PC-3 (cell line): ENCODE measurements at regions not wholly inside any gene's neighbourhood (a gene's known extent, or its start where the extent isn't known, plus 50 kb on each side); places are given as distances from the start of the nearest gene placed in this dataset.

Experiments
- EZH2 ChIP-seq: fragments of 300-600 bp; sonication (generic); IDR thresholded peaks from one replicate; pipeline ENCODE4 v1.6.1; 2017; ENCODE audit warnings: antibody characterized with exemption, mild to moderate bottlenecking, low read length; ENCODE audit not compliant: unreplicated experiment
- TF ChIP-seq, protein P1 (sequence below): fragments of 300-600 bp; sonication (generic); conservative IDR thresholded peaks from 2 replicates; pipeline ENCODE4 v1.5.1; 2017; ENCODE audit warnings: antibody characterized with exemption, low read depth, mild to moderate bottlenecking, low read length

DNA sequence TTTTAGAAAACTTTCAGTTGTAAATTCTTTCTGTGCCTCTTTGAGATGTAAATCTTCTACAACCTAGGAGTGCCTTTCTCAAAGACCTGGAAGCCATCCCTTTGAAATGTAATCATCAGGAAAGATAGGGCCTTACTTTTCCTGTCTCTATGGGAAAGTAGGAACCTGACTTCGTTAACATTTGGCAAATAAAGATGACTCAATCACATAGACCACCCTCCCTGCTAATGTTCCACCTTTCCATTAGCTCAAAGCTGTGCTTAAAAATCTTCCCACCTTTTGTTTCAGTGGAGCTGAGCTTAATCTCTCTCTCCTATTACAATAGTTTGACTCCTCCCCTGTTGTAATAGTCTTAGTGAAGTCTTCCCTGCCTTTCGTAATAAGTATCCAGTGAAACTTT lies 247.7 kb downstream of the OLFM4 start:
- TF ChIP-seq, protein P1, sequence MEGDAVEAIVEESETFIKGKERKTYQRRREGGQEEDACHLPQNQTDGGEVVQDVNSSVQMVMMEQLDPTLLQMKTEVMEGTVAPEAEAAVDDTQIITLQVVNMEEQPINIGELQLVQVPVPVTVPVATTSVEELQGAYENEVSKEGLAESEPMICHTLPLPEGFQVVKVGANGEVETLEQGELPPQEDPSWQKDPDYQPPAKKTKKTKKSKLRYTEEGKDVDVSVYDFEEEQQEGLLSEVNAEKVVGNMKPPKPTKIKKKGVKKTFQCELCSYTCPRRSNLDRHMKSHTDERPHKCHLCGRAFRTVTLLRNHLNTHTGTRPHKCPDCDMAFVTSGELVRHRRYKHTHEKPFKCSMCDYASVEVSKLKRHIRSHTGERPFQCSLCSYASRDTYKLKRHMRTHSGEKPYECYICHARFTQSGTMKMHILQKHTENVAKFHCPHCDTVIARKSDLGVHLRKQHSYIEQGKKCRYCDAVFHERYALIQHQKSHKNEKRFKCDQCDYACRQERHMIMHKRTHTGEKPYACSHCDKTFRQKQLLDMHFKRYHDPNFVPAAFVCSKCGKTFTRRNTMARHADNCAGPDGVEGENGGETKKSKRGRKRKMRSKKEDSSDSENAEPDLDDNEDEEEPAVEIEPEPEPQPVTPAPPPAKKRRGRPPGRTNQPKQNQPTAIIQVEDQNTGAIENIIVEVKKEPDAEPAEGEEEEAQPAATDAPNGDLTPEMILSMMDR = no peak
- no peak for TF ChIP-seq EZH2
